CD4-positive, CD25-positive, alpha-beta regulatory T cell (primary cell): ENCODE measurements at regions not wholly inside any gene's neighbourhood (a gene's known extent, or its start where the extent isn't known, plus 50 kb on each side); places are given as distances from the start of the nearest gene placed in this dataset.

Source experiments
- ATAC-seq, 2 donors: fragments of 150-1000 bp; cut with Tn5 transposase; one replicate each; pipeline ENCODE4 v1.10.0; 2021; ENCODE audit warnings: low read depth in 2 of 2, moderate number of reproducible peaks in 2 of 2, moderate library complexity in 1 of 2
- DNase-seq, 3 donors: peaks; one replicate each; pipeline versions ENCODE4 v3.0.0 to v3.0.0-alpha.2; 2012 to 2022; ENCODE audit warnings: mixed read lengths in 1 of 3
- H3K27ac ChIP-seq: one replicate; pipeline ENCODE4 v1.7.0; 2013; ENCODE audit warnings: mild to moderate bottlenecking, low read length; ENCODE audit not compliant: insufficient read depth, poor library complexity, severe bottlenecking
- H3K27me3 ChIP-seq: one replicate; pipeline ENCODE4 v1.7.0; 2013; ENCODE audit warnings: low read length; ENCODE audit not compliant: control insufficient read depth, insufficient read depth
- H3K36me3 ChIP-seq: one replicate; pipeline ENCODE4 v1.7.0; 2013; ENCODE audit warnings: mild to moderate bottlenecking, low read length, moderate library complexity; ENCODE audit not compliant: control insufficient read depth, insufficient read depth
- H3K4me1 ChIP-seq: 2 replicates; pipeline ENCODE4 v1.7.0; 2013; ENCODE audit warnings: mild to moderate bottlenecking, low read length; ENCODE audit not compliant: insufficient read depth, control insufficient read depth, poor library complexity, severe bottlenecking
- H3K4me3 ChIP-seq: one replicate; pipeline ENCODE4 v1.7.0; 2013; ENCODE audit warnings: low read depth, mild to moderate bottlenecking, low read length, moderate library complexity
- H3K9me3 ChIP-seq, 2 experiments: 1 replicate in 1 of 2; 2 replicates in 1 of 2; pipeline ENCODE4 v1.7.0; 2013; ENCODE audit warnings: low read length in 2 of 2, mild to moderate bottlenecking in 1 of 2, moderate library complexity in 1 of 2; ENCODE audit not compliant: control insufficient read depth in 2 of 2
- H3K27ac Mint-ChIP-seq, 3 donors: one replicate each; pipeline ENCODE4 v1.8.0; 2020 to 2022; ENCODE audit warnings: mild to moderate bottlenecking in 3 of 3, mixed read lengths in 3 of 3, moderate library complexity in 2 of 3
- H3K27me3 Mint-ChIP-seq: one replicate; pipeline ENCODE4 v1.8.0; 2022; ENCODE audit warnings: mild to moderate bottlenecking, mixed read lengths
- H3K36me3 Mint-ChIP-seq: one replicate; pipeline ENCODE4 v1.8.0; 2020; ENCODE audit warnings: mixed read lengths
- H3K4me1 Mint-ChIP-seq, 4 donors: one replicate each; pipeline ENCODE4 v1.8.0; 2020 to 2022; ENCODE audit warnings: mixed read lengths in 4 of 4, mild to moderate bottlenecking in 1 of 4
- H3K4me3 Mint-ChIP-seq, 4 donors: one replicate each; pipeline ENCODE4 v1.8.0; 2020 to 2022; ENCODE audit warnings: mild to moderate bottlenecking in 4 of 4, mixed read lengths in 4 of 4, moderate library complexity in 3 of 4
- H3K9me3 Mint-ChIP-seq, 7 donors: one replicate each; pipeline ENCODE4 v1.8.0; 2020 to 2022; ENCODE audit warnings: mixed read lengths in 7 of 7, mild to moderate bottlenecking in 3 of 7, moderate library complexity in 2 of 7

DNA sequence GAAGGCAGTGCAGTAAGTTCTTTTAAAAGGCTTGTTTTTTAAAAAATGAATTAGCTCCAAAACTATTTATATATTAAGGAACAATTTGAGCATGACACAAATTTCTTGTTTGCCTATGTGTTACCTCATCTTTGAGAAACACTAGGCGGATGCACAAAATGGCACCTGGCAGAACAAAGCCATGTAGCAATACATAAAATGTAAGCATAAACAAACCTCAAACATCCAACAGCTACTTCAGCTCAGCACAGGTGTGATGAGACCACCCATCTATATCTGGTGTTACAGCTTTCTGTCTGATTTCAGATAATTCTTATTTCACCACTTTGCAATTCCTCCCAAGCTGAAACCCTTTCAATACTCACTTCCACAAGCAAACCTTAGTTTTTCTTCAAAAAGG lies 221.2 kb upstream of the CNTN6 start:
- no peak overlapping the region for H3K4me3 ChIP-seq
- H3K9me3 Mint-ChIP-seq = peaks cover 0 to 7% (median 3%) of the 10 kb centered on the region in 7 donors
- H3K36me3 ChIP-seq = no peaks in the 10 kb centered on the region
- H3K4me1 ChIP-seq = no peaks in the 10 kb centered on the region
- no peaks in the 10 kb centered on the region for H3K36me3 Mint-ChIP-seq
- no peaks in the 10 kb centered on the region for H3K27me3 Mint-ChIP-seq
- H3K27me3 ChIP-seq = no peaks in the 10 kb centered on the region
- no peak overlapping the region for H3K4me3 Mint-ChIP-seq
- no peak for DNase-seq
- H3K9me3 ChIP-seq = peaks cover 0 to 4% of the 10 kb centered on the region in 2 experiments
- H3K4me1 Mint-ChIP-seq = no peaks in the 10 kb centered on the region
- H3K27ac Mint-ChIP-seq = no peak overlapping the region
- no peak for ATAC-seq
- no peak overlapping the region for H3K27ac ChIP-seq

GRCh38 chr3:877001-877400 lies 215.8 kb upstream of the CNTN6 start:
- ATAC-seq = no peak
- H3K36me3 Mint-ChIP-seq = no peaks in the 10 kb centered on the region

DNA sequence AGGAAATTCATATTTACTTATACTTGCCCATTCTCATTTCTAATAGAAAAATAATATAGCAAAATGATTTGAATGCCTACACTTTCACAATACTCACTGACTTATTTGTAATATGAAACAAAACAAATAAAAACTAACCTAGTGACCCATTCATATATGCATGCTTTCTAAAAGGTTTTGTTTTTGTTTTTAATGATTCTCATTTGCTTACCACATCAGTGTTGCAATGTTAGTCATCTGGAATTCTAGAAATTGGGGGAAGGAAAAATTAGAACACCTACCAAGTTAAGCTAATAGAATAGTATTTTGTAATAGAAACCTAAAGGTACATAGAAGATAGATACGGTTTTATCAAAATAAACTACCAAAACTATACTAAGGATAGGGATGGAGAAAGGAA lies 214.1 kb upstream of the CNTN6 start:
- no peaks in the 10 kb centered on the region for H3K36me3 Mint-ChIP-seq
- H3K9me3 ChIP-seq = no peaks in the 10 kb centered on the region
- no peaks in the 10 kb centered on the region for H3K27me3 Mint-ChIP-seq
- no peaks in the 10 kb centered on the region for H3K36me3 ChIP-seq
- ATAC-seq (no peak), DNase-seq (no peak)
- H3K4me1 Mint-ChIP-seq = no peaks in the 10 kb centered on the region
- H3K27ac ChIP-seq = no peak overlapping the region
- no peaks in the 10 kb centered on the region for H3K27me3 ChIP-seq
- H3K9me3 Mint-ChIP-seq = peaks cover 1 to 19% (median 7%) of the 10 kb centered on the region in 7 donors
- H3K4me1 ChIP-seq = no peaks in the 10 kb centered on the region
- H3K4me3 Mint-ChIP-seq = no peak overlapping the region
- no peak overlapping the region for H3K4me3 ChIP-seq
- H3K27ac Mint-ChIP-seq = no peak overlapping the region

More at GRCh38 chr3:877001-877400, 215.8 kb upstream of the CNTN6 start:
- no peaks in the 10 kb centered on the region for H3K4me1 ChIP-seq
- Mint-ChIP-seq H3K27ac (no peak overlapping the region), H3K4me1 (no peaks in the 10 kb centered on the region), H3K9me3 (peaks cover 1 to 19% (median 8%) of the 10 kb centered on the region in 7 donors), H3K4me3 (no peak overlapping the region), H3K27me3 (no peaks in the 10 kb centered on the region)
- no peaks in the 10 kb centered on the region for H3K36me3 ChIP-seq
- DNase-seq = no peak
- H3K9me3 ChIP-seq = no peaks in the 10 kb centered on the region
- no peak overlapping the region for H3K4me3 ChIP-seq
- H3K27ac ChIP-seq = no peak overlapping the region
- H3K27me3 ChIP-seq = no peaks in the 10 kb centered on the region

DNA sequence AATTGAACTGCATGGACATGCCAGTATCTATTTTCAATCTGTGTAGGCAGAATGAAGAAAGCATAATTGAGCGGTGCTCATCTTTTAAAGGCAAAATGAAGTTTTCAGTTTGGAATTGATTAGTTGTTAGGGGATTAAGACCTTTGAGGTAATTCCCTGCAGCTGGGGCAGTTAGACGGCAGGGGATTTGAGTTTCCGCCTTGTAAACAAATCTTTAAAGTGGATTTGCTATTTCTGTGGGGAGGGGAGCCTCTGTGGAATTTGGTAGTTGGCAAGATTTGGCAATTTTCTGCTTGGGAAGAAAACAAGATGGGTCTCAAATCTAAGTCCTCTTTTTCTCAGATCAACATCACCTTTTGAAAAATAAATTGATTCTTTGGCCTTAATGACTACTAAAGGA lies 212.5 kb upstream of the CNTN6 start:
- peaks cover 1 to 17% (median 6%) of the 10 kb centered on the region in 7 donors for H3K9me3 Mint-ChIP-seq
- H3K27ac Mint-ChIP-seq = no peak overlapping the region
- H3K4me1 ChIP-seq = no peaks in the 10 kb centered on the region
- H3K27me3 Mint-ChIP-seq = no peaks in the 10 kb centered on the region
- no peak overlapping the region for H3K4me3 Mint-ChIP-seq
- DNase-seq = no peak
- no peak for ATAC-seq
- no peaks in the 10 kb centered on the region for H3K36me3 Mint-ChIP-seq
- no peaks in the 10 kb centered on the region for H3K9me3 ChIP-seq
- no peak overlapping the region for H3K4me3 ChIP-seq
- H3K4me1 Mint-ChIP-seq = no peaks in the 10 kb centered on the region
- H3K27me3 ChIP-seq = no peaks in the 10 kb centered on the region
- H3K27ac ChIP-seq = no peak overlapping the region
- no peaks in the 10 kb centered on the region for H3K36me3 ChIP-seq

GRCh38 chr3:882533-882932 lies 210.3 kb upstream of the CNTN6 start:
- Mint-ChIP-seq H3K4me3 (no peak overlapping the region), H3K4me1 (no peaks in the 10 kb centered on the region), H3K9me3 (peaks cover 1 to 17% (median 5%) of the 10 kb centered on the region in 7 donors), H3K27me3 (no peaks in the 10 kb centered on the region), H3K27ac (no peak overlapping the region), H3K36me3 (no peaks in the 10 kb centered on the region)
- Histone ChIP-seq H3K9me3 (no peaks in the 10 kb centered on the region), H3K27me3 (no peaks in the 10 kb centered on the region), H3K4me1 (no peaks in the 10 kb centered on the region), H3K27ac (no peak overlapping the region), H3K36me3 (no peaks in the 10 kb centered on the region), H3K4me3 (no peak overlapping the region)
- no peak for ATAC-seq
- DNase-seq = no peak

DNA sequence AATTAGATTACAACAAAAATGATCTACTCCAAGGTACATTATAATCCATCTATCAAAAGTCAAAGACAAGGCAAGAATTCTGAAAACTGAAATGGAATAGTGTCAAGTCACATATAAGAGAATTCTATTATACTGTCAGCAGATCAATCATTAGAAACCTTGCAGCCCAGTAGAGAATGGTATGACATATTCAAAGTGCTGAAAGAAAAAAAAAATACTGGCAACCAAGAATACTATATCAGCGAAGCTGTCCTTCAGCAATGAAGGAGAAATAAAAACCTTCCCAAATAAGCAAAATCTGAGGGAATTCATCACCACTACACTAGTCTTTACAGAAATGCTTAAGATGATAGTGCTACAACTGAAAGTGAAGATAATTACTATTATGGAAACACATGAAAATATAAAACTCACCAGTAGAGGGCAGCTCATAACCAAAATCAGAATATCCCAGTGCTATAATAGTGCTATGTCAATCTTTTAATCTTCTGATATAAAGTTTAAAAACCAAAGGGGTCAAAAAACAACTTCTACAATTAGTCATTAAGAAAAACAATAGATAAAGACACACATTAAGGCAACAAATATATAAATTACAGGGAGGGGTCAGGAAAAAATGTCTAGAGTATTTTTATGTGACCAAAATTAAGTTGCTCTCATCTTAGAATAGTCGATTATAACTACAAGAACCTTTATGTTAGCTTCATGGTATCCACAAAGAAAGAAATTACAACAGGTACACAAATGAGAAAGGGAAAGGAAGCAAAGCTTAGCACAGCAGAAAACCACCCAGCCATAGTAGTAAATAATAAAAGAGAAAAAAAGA lies 190.7 kb upstream of the CNTN6 start:
- peaks cover 4 to 21% (median 8%) of the 10 kb centered on the region in 7 donors for H3K9me3 Mint-ChIP-seq
- ATAC-seq (no peak), DNase-seq (peak in 1 of 3 donors; percentile 8)
- no peaks in the 10 kb centered on the region for H3K27me3 ChIP-seq
- H3K36me3 ChIP-seq = no peaks in the 10 kb centered on the region
- no peaks in the 10 kb centered on the region for H3K4me1 Mint-ChIP-seq
- no peaks in the 10 kb centered on the region for H3K4me1 ChIP-seq
- no peak overlapping the region for H3K4me3 Mint-ChIP-seq
- no peak overlapping the region for H3K4me3 ChIP-seq
- no peak overlapping the region for H3K27ac Mint-ChIP-seq
- no peak overlapping the region for H3K27ac ChIP-seq
- peaks cover 8 to 15% of the 10 kb centered on the region in 2 experiments for H3K9me3 ChIP-seq
- no peaks in the 10 kb centered on the region for H3K36me3 Mint-ChIP-seq
- no peaks in the 10 kb centered on the region for H3K27me3 Mint-ChIP-seq

GRCh38 chr3:905217-905616 lies 187.6 kb upstream of the CNTN6 start:
- Histone ChIP-seq H3K9me3 (peaks cover 8 to 15% of the 10 kb centered on the region in 2 experiments), H3K36me3 (no peaks in the 10 kb centered on the region), H3K27ac (no peak overlapping the region), H3K27me3 (no peaks in the 10 kb centered on the region), H3K4me1 (no peaks in the 10 kb centered on the region), H3K4me3 (no peak overlapping the region)
- peaks cover 7 to 26% (median 10%) of the 10 kb centered on the region in 7 donors for H3K9me3 Mint-ChIP-seq
- ATAC-seq (no peak), DNase-seq (no peak)
- H3K27ac Mint-ChIP-seq = no peak overlapping the region
- no peaks in the 10 kb centered on the region for H3K36me3 Mint-ChIP-seq
- no peak overlapping the region for H3K4me3 Mint-ChIP-seq
- H3K4me1 Mint-ChIP-seq = no peaks in the 10 kb centered on the region
- no peaks in the 10 kb centered on the region for H3K27me3 Mint-ChIP-seq

DNA sequence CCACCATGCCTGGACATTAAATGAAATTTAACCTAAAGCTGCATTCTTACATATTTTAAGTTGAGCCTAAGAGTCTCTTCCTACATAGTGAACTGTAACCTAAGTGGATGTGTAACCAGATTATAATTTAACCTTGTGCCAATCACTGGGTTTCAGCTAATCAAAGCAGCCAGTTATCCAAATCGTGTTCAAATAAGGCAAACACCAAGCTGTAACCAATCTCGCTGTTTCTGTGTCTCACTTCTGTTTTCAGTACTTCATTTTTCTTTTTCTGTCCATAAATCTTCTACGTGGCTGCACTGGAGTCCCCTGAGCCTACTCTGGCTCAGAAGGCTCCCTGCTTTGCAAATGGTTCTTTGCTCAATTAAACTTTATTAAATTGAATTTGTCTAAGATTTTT lies 186.1 kb upstream of the CNTN6 start:
- H3K4me1 ChIP-seq = no peaks in the 10 kb centered on the region
- no peak overlapping the region for H3K4me3 ChIP-seq
- no peaks in the 10 kb centered on the region for H3K27me3 ChIP-seq
- Mint-ChIP-seq H3K4me1 (no peaks in the 10 kb centered on the region), H3K36me3 (no peaks in the 10 kb centered on the region), H3K4me3 (no peak overlapping the region), H3K27me3 (no peaks in the 10 kb centered on the region), H3K9me3 (peaks cover 8 to 26% (median 12%) of the 10 kb centered on the region in 7 donors), H3K27ac (no peak overlapping the region)
- H3K27ac ChIP-seq = no peak overlapping the region
- no peaks in the 10 kb centered on the region for H3K36me3 ChIP-seq
- ATAC-seq = no peak
- no peak for DNase-seq
- peaks cover 5% of the 10 kb centered on the region in 2 experiments for H3K9me3 ChIP-seq
